ENCODE measurements at regions not wholly inside any gene's neighbourhood (a gene's known extent, or its start where the extent isn't known, plus 50 kb on each side); places are given as distances from the start of the nearest gene placed in this dataset.
"Not testable (repeated sequence)": the region's sequence is repeated elsewhere in the genome, so short reads cannot be mapped to it uniquely, and the experiment has no call there.

DNA sequence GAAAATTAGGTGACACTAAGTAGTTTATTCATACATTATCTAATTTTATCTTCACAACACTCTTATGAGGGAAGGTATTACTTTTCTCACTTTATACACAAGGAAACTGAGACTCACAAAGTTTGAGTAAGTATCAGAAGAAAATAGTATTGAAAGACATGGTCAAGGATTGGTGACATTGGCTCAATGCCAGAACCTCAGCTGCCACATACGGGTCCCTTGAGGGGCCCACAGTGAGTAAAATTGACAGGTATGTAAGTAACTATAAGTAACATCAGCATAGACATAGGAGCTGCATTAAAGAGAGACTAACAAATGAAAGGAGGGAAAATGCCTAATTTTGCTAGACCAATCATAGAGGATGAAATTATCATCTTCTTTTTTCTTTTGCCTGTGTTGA, 134.1 kb downstream of the COX18 start:
- DNase-seq: no peak

DNA sequence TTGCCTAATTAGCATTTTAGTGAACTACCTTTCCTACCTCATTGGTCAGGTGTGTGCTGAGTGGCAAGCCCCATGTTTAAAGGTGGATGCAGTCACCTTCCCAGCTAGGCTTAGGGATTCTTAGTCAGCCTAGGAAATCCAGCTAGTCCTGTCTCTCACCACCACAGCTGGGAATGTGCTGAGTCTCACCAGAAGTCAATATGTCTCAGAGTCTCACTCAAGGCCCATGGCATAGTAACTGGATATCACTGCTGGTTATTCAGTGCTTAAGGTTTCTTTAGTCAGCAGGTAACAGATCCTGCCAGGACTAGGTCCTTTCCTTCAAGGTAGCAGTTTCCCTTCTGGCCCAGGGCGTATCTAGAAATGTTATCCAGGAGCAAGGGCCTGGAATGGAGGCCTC, 136.5 kb downstream of the COX18 start:
- no peak for DNase-seq

DNA sequence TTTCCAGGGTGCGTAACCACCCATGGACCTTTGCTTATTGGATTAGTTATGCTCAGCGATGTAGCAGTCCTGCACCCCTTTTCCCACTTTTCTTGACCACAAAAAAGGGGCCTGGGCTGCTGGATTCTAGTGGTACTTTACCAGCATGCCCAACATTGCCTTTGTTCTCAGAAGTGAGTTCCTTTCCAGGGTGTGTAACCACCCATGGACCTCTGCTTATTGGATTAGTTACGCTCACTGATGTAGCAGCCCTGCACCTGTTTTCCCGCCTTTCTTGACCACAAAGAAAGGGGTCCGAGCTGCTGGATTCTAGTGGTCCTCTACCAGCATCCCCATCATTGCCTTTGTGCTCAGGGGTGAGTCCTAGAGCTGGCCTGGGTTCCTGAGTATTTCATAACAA, 138.2 kb downstream of the COX18 start:
- no peak for DNase-seq

DNA sequence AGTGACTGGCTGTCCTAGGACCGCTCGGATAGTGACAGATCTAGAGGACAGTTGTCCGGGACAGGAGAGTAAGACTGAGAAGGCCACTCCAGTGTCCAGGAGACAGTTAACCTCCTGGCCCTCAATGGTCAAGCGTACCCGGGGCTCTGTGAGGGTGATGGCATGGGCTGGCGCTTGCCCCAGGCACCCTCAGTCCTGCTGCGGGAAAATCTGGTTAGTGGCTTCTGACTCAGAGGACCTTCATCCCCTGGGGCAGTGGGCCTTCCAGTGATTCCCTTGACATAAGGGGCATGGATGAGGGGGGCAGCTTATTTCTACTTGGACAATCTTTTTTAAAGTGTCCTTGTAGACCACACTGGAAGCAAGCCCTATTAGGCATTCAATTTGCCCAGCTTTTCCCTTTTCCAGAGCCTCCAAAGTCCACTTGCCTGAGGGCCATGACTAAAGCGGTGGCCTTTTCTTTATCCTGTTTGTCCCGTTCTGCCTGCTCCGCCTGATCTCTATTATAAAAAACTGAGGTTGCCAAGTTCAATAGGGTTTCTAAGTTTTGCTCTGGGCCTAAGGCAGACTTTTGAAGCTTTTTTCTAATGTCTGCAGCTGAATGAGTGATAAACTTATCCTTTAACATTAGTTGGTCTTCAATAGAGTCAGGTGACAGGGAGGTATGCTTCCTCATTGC, 139.8 kb downstream of the COX18 start:
- DNase-seq: not testable (repeated sequence)

DNA sequence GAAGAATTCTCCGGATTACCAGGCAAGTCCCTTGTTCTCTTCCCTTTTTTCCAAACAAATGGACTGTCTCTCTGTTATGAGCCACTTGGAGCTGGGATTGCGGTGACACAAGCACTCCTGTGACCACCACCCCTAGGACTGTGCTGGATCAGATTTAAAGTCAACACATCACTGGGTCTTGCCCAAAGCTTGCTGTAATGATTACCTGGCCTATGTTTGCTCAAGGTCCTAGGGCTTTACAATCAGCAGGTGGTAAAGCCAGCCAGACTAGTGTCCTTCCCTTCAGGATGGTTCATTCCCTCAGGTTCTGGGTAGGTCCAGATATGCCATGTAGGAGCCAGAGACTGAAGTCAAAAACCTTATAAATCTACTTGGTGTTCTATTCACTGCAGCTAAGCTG, 144.7 kb downstream of the COX18 start:
- no peak for DNase-seq

DNA sequence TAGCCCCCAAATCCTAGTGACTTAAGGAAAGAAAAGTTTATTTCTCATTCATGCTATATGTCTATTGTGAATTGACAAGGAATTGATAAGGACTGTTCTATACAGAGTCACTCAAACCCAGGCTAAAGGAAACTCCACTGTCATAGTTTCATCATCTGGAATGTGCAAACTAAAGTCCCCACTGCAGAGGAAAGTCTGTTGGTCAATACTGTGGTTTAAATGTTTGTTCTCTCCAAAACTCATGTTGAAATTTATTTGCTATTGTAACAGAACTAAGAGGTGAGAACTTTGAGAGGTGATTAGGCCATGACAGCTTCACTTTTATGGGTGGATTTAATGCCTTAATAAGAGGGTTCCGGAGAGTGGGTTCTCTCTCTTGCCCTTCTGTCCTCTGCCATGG, 149.6 kb downstream of the COX18 start:
- DNase-seq: no peak

DNA sequence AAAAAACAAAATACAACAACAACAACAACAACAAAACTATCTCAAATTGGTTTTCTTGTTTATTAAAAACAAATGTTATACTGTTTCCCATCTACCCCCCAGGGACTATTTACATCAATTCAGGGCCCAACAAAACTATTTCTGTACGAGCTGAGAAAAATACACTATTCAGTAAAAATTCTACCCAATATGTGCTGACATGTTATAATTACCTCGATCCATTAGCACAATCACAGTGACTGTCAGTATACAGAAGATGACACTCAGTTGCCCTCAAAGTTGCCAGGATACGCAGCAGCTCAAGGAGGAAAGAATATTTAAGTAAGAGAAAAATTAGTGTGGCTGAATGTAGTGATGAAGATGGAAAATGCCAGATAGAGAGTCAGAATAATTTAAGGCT, 150.1 kb downstream of the COX18 start:
- DNase-seq: no peak

DNA sequence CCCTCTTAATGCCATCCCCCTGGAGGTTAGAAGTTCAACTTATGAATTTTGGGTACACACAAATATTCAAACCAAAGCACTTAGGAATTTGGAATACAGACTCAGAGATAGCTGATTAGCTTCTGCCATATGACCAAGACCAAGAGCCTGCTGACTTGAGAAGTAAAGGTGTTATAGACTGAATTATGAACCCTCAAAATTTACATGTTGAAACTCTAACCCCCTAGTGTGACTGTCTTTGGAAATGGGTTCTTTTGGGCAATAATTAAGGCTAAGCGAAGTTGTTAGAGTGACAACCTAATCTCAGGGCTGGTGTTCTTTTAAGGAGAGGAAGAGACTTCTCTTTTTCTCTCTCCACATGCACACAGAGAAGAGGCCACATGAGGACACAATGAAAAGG, 151.2 kb downstream of the COX18 start:
- no peak for DNase-seq

DNA sequence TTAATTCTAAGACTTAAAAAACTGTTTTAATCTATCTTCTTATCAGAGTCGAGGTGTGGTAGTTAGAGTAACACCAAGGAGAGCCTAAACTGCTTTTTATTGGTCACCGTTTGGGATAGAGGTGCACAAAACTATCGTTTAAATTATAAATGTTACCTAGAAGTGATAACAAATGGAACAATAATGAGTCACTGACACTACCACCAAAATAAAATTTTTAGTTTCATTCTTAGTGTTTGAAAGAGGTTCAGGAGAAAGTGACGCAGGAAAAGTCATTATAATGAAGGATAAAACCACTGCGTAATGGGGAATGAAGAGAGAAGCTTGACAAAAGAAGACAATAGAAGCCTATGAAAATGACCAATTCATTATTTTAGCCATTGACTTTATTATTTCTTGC, 158.2 kb downstream of the COX18 start:
- DNase-seq: no peak

DNA sequence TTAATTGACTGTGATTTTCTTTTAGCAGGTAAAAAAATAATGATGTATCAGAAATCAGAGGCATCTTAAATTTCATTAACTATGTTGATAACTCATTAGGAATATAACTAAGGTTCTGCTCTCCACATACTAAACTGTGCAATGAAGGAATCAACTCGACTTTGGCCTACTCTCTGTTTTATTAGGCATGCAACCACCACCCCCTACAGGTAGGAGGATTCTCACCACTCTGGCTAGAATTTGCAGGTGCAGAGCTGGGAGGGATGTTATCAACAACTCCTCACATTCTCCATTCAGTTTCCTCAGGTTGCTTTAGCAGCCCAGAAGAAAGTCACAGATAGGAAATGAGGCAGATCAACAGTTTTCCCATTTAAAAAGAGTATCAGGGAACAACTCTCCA, 160.1 kb downstream of the COX18 start:
- DNase-seq: peak; percentile 20

DNA sequence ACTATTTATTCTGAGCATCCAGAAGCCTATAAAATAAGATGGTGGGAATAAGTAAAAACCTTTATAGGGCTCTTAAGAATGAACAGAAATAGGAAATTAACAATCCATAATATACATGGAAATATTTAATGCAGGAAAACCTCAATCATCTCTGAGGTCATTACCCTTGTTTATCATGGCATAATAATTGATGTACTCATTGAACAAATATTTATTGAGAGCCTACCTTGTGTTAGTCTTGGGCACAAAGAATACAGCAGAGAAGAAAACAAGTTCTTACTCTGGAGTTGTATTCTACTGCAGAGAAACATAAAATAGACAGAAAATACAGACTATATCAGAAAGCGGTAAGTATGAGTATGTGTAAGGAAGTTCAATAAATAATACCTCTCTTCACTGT, 167.2 kb downstream of the COX18 start:
- DNase-seq: no peak

DNA sequence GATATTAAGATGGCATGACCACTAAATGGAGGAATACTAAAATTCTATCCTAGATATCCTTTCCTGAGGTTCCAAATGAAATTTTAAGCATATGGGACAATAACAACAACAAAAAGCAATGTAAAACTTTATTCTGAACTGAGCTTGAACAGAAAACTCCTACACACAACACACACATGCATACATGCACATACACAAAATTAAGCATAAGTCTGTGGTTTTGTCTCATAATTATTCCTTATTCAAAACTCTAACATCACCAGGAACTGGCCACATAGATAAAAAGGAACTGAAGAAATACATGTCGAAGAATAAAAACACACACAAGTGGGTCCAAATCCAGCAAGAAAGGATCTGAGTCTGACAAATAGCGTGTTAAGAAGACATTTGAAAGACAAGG, 168.0 kb downstream of the COX18 start:
- no peak for DNase-seq

DNA sequence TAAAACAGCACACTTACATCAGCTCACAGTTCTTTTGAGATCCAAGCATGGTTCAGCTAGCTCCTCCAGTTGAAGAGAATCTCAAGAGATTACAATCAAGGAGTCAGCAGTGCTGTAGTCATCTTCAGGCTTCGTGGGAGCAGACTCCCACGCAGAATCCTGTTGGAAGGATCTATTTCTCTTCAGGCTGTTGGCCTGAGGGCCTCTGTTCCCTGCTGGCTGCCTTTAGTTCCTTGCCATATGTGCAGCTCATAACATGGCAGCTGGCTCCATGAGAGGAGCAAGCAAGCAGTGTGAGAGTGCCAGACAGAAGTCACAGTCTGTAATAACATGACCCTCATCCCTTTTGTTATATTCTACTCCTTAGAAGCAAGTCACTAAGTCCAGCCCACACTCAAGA, 168.6 kb downstream of the COX18 start:
- DNase-seq: no peak

DNA sequence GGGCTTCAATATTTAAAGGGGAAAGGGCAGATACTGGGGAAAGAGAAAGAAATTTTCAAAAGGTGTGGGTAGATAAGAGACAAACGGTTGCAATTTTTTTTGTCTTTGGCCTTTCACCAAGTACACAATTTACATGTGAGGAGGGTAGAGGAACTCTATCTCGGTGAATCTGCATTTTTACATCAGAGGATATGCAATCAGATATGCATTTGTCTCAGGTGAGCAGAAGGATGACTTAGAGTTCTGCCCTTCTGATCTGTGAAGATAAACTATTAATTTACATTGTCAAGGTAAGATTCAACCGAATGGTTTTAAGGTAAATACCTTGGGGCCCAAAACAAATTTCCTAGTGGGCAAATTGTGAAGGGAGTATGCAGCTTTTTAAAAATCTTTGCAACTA, 169.9 kb downstream of the COX18 start:
- no peak for DNase-seq

- DNase-seq: no peak
Measured at GRCh38 chr4:72899214-72899613, 170.3 kb downstream of the COX18 start.

- no peak for DNase-seq
Measured at GRCh38 chr4:72896515-72896914, 173.0 kb downstream of the COX18 start.

GRCh38 chr4:72895408-72895807, 174.1 kb downstream of the COX18 start:
- no peak for DNase-seq

DNA sequence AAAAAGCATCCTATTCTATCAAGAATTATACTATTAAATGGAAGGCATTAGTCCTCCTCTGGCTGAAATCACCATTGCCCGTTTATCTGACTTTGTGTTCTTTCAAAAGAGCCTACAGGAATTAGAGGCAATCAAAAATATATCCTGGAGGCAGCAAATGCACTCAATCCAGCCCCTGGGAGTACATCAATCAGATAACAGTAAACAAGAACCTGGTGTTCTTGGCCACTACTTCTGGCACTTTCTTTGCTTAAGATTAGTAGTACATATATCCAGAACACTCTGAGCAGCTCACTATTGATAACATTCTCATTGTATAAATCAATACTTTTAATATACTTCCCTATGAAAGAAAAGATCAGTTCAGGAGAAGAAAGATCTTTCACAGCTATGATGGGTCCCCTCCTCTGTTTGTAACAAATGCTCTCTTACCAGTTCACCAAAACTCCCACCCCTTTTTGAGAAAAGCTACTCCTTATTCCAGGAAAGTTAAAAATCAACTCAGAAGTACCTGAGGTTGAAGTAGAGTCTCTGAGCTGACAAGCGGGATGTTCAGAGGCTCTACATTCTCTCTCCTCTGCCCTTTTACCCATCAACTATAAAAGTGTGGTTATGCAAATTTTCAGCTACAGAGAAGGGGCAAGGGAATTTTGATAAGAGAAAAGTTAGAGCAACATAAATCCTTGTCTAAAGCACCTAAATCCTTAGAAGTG, 176.0 kb downstream of the COX18 start:
- peak; percentile 38 for DNase-seq

DNA sequence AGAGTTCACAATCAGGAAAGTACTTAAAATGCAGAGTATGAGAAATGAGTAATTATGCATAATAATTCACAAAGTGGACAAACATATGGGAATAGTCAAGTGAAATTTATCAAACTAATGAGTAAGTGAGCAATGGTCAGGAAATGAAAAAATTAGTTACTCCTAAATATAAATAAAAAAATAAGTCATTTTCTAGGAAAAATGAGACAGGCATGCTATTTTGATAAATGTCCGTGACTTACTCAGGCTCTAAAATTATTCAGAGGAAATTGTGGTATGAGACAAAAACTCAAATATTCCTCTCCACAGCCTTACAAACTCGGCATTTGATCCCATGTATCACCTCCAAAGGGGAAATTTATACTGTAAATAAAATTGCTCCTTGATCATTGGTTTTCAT, 181.2 kb downstream of the COX18 start:
- no peak for DNase-seq

DNA sequence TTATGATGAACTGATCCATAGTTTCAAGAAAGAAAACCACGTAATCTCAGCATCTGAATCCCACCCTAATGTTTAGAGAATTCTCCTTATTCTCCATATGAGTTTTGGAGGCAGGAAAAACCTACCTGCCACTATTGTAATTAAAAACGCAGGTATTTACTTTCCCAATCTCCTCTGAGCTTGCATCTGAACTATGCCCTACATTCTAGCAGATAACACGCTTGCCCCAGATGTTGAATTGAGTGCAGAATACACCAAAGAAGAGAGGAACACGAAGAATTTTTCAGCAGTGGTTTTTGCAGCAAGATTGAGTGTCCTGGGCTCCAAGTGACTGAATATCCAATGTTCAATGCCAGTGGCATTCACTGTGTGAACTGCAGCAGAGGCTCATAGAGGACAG, 182.4 kb downstream of the COX18 start:
- DNase-seq: no peak

GRCh38 chr4:72886602-72887001, 182.9 kb downstream of the COX18 start:
- no peak for DNase-seq

DNA sequence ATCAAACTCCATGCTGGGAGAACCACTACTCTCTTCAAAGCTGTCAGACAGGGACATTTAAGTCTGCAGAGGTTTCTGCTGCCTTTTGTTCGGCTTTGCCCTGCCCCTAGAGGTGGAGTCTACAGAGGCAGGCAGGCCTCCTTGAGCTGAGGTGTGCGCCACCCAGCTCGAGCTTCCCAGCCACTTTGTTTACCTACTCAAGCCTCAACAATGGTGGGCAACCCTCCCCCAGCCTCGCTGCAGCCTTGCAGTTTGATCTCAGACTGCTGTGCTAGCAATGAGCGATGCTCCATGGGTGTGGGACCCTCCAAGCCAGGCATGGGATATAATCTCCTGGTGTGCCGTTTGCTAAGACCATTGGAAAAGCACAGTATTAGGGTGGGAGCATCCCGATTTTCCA, 185.3 kb downstream of the COX18 start:
- not testable (repeated sequence) for DNase-seq

GRCh38 chr4:72876946-72877345, 192.6 kb downstream of the COX18 start:
- no peak for DNase-seq

GRCh38 chr4:72875545-72875944, 194.0 kb downstream of the COX18 start:
- DNase-seq: no peak

GRCh38 chr4:72875138-72875537, 194.4 kb downstream of the COX18 start:
- DNase-seq: no peak
